ENCODE measurements at regions not wholly inside any gene's neighbourhood (a gene's known extent, or its start where the extent isn't known, plus 50 kb on each side); places are given as distances from the start of the nearest gene placed in this dataset.

DNA sequence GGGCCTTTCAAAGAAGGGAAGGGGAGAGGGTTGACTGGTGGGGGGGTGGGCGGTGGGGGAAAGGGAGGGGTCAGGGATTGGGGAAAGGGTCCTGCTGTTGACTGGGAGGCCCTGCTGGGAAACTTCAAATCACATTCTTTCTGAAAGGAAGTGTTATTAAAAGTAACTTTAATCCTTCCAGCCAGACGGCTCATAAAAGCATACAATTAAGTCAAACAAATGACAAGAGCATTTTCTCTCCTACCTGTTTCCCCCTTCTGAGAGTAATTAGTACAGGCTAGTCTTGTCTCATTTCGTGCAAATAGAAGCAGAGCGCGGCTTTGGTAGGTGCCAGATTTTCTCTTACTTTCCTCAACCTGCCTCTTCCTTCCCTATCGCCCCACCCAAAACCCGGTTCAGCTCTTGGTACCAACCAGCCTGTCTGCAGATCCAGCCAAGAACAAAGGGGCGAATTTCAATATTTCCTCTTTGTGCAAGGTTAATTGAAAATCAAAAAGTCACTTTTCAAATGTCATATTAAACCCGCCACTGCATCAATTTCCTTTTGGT, 2112.6 kb upstream of the PIK3C3 start:
- FAIRE-seq (no peak), DNase-seq (ENCODE audit: low read depth) (no peak)
- no peaks in the 10 kb centered on the region for H3K36me3 Mint-ChIP-seq (ENCODE audit: low read depth, unreplicated experiment)
- no peaks in the 10 kb centered on the region for H3K27me3 ChIP-seq (ENCODE audit: insufficient read depth, low read length)
- H3K9me3 Mint-ChIP-seq (ENCODE audit: unreplicated experiment), result peaks cover 7% of the 10 kb centered on the region
- H4K20me1 ChIP-seq (ENCODE audit: insufficient read depth, low read length), result no peaks in the 10 kb centered on the region
- H3K9ac ChIP-seq (ENCODE audit: low read length), result no peak overlapping the region
- TF ChIP-seq, protein P1, sequence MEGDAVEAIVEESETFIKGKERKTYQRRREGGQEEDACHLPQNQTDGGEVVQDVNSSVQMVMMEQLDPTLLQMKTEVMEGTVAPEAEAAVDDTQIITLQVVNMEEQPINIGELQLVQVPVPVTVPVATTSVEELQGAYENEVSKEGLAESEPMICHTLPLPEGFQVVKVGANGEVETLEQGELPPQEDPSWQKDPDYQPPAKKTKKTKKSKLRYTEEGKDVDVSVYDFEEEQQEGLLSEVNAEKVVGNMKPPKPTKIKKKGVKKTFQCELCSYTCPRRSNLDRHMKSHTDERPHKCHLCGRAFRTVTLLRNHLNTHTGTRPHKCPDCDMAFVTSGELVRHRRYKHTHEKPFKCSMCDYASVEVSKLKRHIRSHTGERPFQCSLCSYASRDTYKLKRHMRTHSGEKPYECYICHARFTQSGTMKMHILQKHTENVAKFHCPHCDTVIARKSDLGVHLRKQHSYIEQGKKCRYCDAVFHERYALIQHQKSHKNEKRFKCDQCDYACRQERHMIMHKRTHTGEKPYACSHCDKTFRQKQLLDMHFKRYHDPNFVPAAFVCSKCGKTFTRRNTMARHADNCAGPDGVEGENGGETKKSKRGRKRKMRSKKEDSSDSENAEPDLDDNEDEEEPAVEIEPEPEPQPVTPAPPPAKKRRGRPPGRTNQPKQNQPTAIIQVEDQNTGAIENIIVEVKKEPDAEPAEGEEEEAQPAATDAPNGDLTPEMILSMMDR (IDR thresholded peaks at IDR 0.05; ENCODE audit: insufficient read depth, low read depth, low read length), result no peak
- no peak for TF ChIP-seq EZH2 (IDR thresholded peaks at IDR 0.05; ENCODE audit: insufficient read depth, low read length)
- H3K4me2 ChIP-seq (ENCODE audit: low read length), result no peak overlapping the region
- peaks cover 12% of the 10 kb centered on the region for H3K27me3 Mint-ChIP-seq (ENCODE audit: low read depth, unreplicated experiment)
- H3K27ac ChIP-seq (ENCODE audit: low read depth, low read length), result no peak overlapping the region
- H3K4me3 Mint-ChIP-seq (ENCODE audit: unreplicated experiment), result no peak overlapping the region
- peaks cover 13% of the 10 kb centered on the region for H3K4me1 ChIP-seq (ENCODE audit: insufficient read depth, low read length)
- no peaks in the 10 kb centered on the region for H3K79me2 ChIP-seq (ENCODE audit: insufficient read depth, low read length)
- H3K4me1 Mint-ChIP-seq (ENCODE audit: low read depth, unreplicated experiment), result peaks cover 11% of the 10 kb centered on the region
- H3K9me3 ChIP-seq (ENCODE audit: insufficient read depth, low read depth, low read length), result no peaks in the 10 kb centered on the region
- no peak overlapping the region for H3K4me3 ChIP-seq (ENCODE audit: insufficient read depth, low read depth, low read length)
- no peak overlapping the region for H3K27ac Mint-ChIP-seq (ENCODE audit: unreplicated experiment)
- no peak overlapping the region for H2AFZ ChIP-seq (ENCODE audit: low read depth, low read length)
- no peaks in the 10 kb centered on the region for H3K36me3 ChIP-seq (ENCODE audit: insufficient read depth, low read length)

- H3K9ac ChIP-seq (ENCODE audit: low read length), result peak overlapping the region; percentile 78
- H3K27me3 Mint-ChIP-seq (ENCODE audit: low read depth, unreplicated experiment), result peaks cover 12% of the 10 kb centered on the region
- no peak for FAIRE-seq
Measured at GRCh38 chr18:39841482-39842365, 2113.3 kb upstream of the PIK3C3 start.

More at GRCh38 chr18:39841482-39842365, 2113.3 kb upstream of the PIK3C3 start:
- Histone ChIP-seq H3K4me3 (ENCODE audit: insufficient read depth, low read depth, low read length) (peak overlapping the region; percentile 67), H3K27ac (ENCODE audit: low read depth, low read length) (no peak overlapping the region), H3K79me2 (ENCODE audit: insufficient read depth, low read length) (no peaks in the 10 kb centered on the region), H3K4me1 (ENCODE audit: insufficient read depth, low read length) (peaks cover 13% of the 10 kb centered on the region), H3K27me3 (ENCODE audit: insufficient read depth, low read length) (no peaks in the 10 kb centered on the region), H3K9me3 (ENCODE audit: insufficient read depth, low read depth, low read length) (no peaks in the 10 kb centered on the region), H3K36me3 (ENCODE audit: insufficient read depth, low read length) (no peaks in the 10 kb centered on the region), H4K20me1 (ENCODE audit: insufficient read depth, low read length) (no peaks in the 10 kb centered on the region), H2AFZ (ENCODE audit: low read depth, low read length) (peak overlapping the region; percentile 94), H3K4me2 (ENCODE audit: low read length) (peak overlapping the region; percentile 95)
- Mint-ChIP-seq H3K27ac (ENCODE audit: unreplicated experiment) (peak overlapping the region; percentile 5), H3K4me1 (ENCODE audit: low read depth, unreplicated experiment) (peaks cover 11% of the 10 kb centered on the region), H3K4me3 (ENCODE audit: unreplicated experiment) (peak overlapping the region; percentile 81), H3K9me3 (ENCODE audit: unreplicated experiment) (peaks cover 7% of the 10 kb centered on the region), H3K36me3 (ENCODE audit: low read depth, unreplicated experiment) (no peaks in the 10 kb centered on the region)
- DNase-seq (ENCODE audit: low read depth), result peak; percentile 54
- TF ChIP-seq, protein P1 (IDR thresholded peaks at IDR 0.05; ENCODE audit: insufficient read depth, low read depth, low read length), result peak; percentile 22
- TF ChIP-seq EZH2 (IDR thresholded peaks at IDR 0.05; ENCODE audit: insufficient read depth, low read length), result no peak
